ENCODE measurements at regions not wholly inside any gene's neighbourhood (a gene's known extent, or its start where the extent isn't known, plus 50 kb on each side); places are given as distances from the start of the nearest gene placed in this dataset.

DNA sequence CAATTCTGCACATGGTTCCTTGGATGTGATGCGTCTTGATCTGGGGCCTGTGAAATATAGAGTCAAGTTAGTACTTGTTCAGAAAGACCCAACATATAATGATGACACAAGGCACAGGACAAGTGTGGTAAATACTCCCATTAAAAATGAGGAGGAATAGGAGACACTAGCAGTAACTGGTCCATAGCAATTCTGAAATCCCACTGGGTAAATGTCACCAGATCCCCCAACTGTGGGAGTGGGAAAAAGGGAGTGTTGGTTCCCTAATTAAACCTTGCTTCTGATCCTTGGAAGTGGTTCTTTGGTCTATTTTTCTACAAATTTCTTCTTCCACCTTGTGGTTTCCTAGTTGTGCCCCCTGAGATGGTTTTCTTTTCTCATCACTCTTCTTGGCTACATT, 62.5 kb upstream of the NRP1 start:
- no peak for DNase-seq

DNA sequence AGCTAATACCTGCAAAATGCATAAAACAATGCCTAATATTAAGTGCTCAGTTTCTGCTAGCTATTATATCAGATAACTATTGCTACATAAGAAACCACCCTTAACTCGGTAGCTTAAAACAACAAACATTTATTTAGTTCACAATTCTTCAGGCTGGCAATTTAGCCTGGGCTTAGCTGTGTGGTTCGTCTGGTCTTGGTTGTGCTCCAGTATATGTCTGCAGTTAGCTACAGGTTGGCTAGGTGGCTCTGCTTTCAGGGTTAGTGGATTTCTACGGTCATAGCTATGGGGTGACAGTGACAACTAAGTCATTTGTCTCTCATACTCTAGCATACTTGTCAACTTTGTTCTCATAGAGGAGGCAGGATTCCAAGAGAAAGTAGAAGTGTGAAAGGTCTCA, 61.8 kb upstream of the NRP1 start:
- DNase-seq: no peak

DNA sequence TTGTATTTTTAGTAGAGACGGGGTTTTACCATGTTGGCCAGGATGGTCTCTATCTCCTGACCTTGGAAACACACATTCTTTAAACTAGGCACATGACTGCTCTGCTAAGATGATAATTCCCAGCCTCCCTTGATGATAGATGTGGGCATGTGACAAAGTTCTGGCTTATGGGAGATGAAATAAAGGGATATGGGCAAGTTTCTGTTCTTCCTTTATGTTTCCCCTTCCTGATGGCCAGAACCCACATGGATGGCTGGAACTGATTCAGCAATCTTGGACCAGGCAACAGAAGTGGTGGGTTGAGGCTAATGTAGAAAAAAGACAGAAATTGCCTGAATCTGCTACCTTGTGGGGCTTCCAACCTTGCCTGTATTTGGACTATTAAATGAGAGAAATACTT, 60.7 kb upstream of the NRP1 start:
- no peak for DNase-seq

DNA sequence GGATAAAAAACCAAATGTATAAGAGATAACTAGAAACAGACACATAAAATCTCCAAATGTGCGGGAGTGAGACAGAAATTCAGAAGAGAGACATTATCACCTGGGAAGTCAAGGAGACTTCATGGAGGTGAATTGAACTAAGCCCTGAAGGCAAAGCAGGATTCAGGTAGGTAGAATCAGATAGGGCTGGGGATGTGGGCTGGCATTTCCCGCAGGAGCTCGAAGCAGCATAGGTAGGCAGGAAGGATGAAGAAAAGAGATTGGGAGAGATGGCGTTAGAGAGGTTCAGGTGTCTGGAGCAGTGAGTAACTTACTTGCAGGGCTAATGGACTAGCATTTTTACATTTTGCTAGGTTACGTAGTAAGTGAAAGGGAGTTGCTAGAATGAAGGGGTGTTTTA, 58.2 kb upstream of the NRP1 start:
- DNase-seq: no peak

DNA sequence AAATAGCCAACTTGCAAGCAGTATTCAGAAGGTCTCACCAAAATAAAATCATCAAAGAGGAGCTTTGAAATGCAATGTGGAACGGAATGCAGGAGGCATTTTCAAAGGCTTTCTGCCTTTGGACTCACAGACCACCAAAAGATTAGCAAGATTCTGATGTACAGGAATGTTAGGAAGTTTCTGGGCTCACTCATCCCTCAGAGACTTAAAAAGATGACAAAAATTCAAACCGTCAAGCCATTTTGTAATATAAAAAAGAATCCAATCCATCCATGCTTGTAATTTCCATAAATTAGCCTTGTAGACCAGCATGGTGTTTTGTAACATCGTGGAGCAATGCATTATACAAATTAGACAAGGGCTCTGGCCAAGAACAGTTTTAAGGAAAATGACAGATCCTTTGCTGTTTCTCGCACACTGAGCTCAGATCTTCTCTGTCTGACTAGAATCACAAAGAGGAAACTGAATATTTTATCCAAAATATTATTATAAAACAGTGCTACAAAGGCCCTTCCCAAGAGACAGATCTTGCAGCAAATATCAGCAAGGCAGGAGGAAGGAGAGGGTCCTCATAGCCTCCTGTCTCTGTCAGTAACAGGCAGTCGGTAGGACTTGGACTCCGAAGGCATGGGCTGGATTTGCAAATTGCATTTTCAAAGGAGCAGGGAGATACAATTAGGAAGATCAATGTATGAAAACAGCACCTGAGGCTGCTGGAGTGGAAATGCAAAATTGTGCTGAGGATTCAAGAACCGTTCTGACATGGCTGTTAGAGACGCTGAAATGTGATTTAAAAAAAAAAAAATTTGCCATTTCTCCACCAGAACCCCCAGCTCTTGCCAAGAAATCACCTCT, 57.4 kb upstream of the NRP1 start:
- no peak for DNase-seq

DNA sequence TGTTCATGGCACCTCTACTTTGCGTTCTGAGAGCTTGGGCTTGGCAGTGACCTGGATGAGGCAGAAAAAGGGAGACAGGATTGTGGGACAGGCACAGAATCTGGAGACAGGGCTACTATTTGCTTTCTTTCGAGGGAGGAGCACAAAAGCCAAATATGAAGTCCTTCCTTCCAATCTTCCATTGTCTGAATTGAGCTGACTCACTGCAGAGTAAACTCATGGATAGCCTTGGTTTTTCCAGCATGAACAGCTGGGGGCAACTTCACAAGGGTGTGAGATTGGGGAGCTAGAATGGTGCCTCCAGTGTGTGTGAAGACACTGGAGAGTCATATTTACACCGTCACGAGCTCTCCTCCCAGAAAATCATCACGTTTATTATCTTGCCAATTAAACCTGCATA, 55.6 kb upstream of the NRP1 start:
- DNase-seq: no peak

DNA sequence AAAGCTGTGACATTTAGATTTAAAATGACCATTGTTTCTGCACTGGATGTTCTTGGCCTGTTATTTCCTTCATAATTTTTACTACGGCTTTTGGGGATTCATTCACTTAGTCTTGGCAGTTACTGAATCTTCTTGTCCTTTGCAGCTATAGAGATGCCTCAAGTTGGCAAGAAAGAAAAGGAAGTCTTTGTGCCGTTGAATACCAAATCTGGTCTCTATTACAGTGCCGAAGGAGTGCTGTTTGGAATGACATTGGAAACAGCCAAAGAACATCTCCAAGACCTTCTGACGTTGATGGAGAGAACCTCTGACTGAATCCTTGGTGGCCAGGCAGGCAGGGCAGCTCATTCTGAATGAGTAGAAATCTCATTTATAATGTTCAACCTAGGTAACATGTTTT, 54.3 kb upstream of the NRP1 start:
- DNase-seq: no peak

DNA sequence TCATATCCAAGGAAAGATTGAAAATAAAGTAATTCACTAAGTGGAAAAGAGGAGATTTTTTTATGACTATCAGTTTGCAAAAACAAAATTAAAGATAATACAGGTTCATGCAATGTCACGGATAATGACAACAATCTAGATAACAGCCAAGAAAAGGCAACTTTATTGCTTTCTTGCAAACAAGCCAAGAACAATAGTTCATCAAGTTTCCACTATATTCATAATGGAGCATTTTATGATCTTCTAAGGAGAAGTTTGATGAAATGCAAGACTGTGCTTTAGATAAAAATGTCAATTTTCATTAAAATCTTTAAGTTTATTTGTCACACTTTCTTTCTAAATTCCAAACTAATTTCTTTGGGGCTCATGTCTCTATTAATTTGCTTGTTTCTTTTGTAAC, 53.9 kb upstream of the NRP1 start:
- no peak for DNase-seq

DNA sequence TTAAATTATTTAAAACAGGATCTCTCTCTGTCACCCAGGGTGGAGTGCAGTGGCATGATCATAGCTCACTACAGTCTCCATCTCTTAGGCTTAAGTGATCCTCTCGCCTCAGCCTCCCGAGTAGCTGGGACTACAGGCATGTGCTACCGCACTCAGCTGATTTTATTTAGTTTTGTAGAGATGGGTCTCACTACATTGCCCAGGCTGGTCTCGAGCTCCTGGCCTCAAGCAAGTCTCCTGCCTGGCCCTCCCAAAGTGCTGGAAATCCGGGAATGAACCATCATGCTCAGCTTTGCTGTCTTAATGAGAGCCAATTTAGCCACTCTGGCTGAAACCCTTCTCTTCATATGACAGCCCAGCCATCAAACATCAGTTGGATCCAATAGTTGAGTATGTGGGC, 53.3 kb upstream of the NRP1 start:
- DNase-seq: no peak

DNA sequence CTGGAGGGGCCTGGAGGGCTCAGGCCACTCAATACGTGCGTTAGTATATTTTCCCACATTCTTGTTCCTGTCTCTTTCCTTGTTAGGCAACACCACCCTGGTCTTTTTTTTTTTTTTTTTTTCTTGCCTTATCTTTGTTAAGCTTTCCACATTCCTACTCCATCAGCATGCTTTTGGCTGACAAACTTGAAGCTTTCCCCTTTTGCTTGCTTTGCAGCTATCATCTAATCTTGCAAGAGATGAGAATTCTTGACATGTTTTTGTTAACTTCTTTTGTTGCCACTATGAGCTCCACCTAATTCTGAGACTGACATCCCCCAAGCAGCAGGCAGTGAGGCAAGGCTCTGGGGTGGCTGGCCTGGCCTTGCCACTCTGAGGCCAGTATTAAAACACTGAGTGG, 52.5 kb upstream of the NRP1 start:
- DNase-seq: no peak

DNA sequence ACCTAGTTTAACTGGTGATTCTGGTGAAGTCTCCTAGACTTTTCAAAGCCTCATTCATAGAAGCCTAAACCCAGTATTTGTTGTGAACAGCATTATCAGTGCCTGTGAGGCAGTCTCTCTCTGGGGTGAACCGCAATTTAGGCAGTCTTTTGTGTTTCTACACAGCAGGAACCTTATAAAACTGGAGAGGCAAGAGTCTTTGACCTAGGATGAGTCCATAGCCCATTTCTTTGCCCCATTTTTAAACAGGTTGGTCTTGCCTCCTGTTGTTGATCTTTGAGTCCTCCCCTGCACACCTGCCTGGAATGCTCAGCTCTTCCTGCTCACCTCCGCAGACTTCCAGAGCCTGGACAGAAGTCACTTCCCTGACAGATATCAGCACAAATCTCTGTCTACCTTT, 51.2 kb upstream of the NRP1 start:
- DNase-seq: no peak

DNA sequence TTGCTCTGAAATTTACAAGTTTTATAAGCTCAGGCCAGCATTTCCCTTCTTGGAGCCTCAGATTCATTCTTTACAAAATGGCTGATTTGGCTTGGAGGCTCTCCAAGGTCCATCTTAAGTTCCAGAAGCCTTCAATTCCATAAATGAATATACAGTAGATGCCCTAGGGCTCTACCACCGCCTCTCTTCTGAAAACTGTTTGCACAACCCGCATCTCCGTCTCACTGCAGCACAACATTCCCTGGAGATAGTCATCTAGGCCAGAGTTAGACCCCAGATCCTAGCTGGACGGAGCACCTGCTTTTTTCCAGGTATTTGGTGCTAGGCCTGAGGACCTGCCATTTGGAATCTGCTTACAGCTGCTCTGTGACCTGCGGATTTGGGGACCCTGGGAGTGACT, 50.5 kb upstream of the NRP1 start:
- DNase-seq: no peak
